ENCODE measurements at regions not wholly inside any gene's neighbourhood (a gene's known extent, or its start where the extent isn't known, plus 50 kb on each side); places are given as distances from the start of the nearest gene placed in this dataset.

GRCh38 chrX:15191830-15192229 lies 78.1 kb downstream of the ASB9 start:
- no peak for DNase-seq

DNA sequence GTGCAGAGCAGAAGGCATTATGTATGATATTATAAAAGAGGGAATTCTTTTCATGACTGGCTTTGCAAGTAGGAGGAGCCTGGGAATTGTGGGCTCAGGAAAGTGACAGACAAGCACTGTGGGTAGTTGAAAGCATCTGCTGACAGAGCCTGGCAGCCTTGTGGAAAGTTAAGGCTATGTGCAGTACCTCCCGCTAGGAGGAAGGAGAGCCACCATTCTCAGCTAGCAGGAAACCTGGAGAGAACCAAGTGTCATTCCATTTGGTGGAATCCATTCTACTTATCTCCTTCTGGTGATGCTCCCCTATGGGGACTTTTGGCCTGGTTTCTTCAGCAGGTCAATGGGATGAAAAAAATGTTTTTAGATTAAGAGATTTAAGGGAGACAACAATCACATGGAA lies 81.8 kb downstream of the ASB9 start:
- no peak for DNase-seq

- DNase-seq, result no peak
These were observed 92.6 kb downstream of the ASB9 start for GRCh38 chrX:15177316-15177715.

GRCh38 chrX:15173411-15173810 lies 96.5 kb downstream of the ASB9 start:
- no peak for DNase-seq

- no peak for DNase-seq
These were observed 99.0 kb downstream of the ASB9 start for GRCh38 chrX:15170927-15171326.

DNA sequence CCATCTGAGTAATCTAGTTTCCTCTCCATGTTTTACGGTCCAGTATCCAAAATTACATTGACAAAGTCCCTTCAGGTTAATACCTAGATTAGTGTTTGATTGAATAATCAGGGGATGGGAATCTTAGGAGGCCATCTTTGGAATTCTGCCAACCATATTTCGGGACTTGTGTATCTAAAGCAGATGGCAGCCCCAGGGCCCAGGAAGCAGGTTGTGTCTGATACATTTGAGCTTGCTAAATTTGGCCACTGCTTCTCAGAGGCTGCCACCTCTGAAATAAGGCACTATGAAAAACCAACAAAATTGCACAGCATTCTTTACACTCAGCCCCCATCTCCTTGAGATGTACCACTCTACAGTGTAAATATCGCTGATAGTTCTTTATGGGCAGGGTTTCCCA lies 102.1 kb downstream of the ASB9 start:
- no peak for DNase-seq

- DNase-seq, result no peak
These were observed 104.1 kb downstream of the ASB9 start for GRCh38 chrX:15165832-15166231.

GRCh38 chrX:15163131-15163530 lies 106.8 kb downstream of the ASB9 start:
- no peak for DNase-seq

GRCh38 chrX:15160558-15161095 lies 109.3 kb downstream of the ASB9 start:
- DNase-seq, result no peak

DNA sequence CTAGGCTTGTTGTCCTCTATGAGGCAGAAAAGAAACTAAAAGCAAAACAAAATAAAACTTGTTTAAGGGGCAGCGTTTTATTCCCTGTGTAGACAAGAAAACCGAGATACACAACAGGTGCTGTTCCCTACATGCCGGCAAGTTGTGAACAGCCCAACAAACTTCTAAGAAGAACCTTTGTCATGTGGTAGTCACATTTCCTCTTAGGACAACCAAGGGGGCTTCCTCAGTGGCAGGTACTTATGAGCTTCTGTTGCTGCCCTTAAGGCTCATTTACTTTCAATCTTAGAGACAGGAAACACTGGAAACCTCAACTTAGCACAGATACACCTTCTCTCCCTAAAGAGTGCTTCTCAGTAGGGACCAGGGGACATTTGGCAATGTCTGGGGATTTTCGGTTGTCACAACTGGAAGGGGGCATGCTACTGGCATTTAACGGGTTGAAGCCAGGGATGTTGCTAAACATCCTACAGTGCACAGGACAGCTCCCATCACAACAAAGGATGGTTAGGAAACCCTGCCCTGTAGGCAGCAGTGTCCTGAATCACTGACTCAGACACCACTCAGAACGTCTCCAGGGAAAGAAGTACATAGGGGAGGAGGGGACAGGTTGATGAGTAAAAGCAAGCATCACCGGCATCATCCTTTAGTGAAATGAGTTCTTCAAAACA lies 111.0 kb downstream of the ASB9 start:
- DNase-seq, result no peak

GRCh38 chrX:15158350-15158735 lies 111.5 kb downstream of the ASB9 start:
- DNase-seq, result no peak

- no peak for DNase-seq
These were observed 112.3 kb downstream of the ASB9 start for GRCh38 chrX:15157624-15158023.

- DNase-seq, result no peak
These were observed 118.4 kb downstream of the ASB9 start for GRCh38 chrX:15151267-15152186.

GRCh38 chrX:15150586-15150985 lies 119.3 kb downstream of the ASB9 start:
- no peak for DNase-seq

- no peak for DNase-seq
These were observed 123.4 kb downstream of the ASB9 start for GRCh38 chrX:15146515-15146914.

DNA sequence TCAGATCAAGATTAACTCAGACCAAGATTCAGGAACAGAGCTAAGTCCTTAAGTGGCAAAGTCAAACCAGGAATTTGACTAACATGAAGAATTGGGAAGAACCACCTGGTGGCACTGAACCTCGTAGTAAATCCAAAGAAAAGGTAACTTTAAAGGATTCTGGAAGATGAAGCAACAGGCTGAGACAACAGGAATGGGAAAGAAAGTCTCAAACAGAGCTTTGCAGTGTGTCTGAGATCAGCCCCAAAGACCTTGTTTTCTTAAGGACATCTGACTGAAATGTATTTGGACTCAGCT lies 126.1 kb downstream of the ASB9 start:
- DNase-seq, result no peak

GRCh38 chrX:15143050-15143824 lies 126.6 kb downstream of the ASB9 start:
- peak; percentile 24 for DNase-seq

GRCh38 chrX:15142084-15142715 lies 127.7 kb downstream of the ASB9 start:
- no peak for DNase-seq

DNA sequence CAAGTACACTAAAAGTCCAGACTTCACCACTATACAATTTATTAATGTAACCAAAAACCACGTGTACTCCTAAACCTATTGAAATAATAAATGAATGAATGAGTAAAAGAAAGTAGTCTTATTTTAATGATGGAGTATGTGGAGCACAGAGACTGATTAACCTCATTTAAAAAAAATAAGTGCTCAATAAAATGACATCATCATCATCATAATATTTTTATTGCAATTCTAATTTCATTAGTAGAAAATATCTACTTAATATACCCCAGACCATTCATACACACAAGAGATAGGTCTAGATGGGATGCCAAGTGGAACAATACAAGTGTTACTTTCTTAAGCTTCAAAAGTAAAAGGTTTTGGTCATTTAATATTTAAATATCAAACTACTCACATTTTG lies 133.1 kb downstream of the ASB9 start:
- no peak for DNase-seq

DNA sequence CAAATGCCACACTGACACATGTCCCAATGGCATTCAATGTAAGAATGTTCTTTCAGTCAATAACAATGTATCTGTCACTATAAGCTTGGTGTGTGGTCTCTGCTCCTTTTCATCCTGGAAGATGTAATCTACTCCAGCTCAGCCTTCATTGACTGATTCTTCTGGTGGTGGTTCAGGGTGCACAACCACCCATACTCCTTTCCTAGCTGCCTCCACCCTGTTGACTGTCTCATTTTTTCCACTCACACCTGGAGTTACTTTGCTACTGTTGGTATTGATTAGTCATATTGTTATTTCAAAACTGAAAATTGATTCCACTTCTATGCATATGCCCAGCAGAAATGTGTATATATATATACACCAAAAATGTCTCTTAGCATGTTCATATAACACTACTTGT lies 140.5 kb downstream of the ASB9 start:
- no peak for DNase-seq

- no peak for DNase-seq
These were observed 141.0 kb downstream of the ASB9 start for GRCh38 chrX:15128861-15129260.

DNA sequence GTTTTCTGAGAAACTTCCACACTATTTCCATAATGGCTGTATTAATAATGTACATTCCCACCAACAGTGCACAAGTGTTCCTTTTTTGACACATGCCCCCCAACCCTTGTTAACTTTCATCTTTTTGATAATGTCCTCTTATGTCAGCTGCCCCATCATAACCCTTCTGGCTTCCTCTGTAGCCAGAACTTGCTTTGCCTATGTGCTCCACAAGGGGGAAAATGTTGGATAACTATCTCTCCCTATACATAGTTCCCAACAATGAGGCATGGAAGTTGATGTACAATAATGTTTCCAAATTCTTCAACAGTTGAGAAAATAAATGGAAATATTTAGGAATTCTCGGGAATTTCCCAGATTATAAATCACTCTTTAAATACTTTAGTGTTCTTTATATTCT lies 142.9 kb downstream of the ASB9 start:
- no peak for DNase-seq

GRCh38 chrX:15116900-15117299 lies 153.0 kb downstream of the ASB9 start:
- no peak for DNase-seq

Measured in CD4-positive, alpha-beta T cell treated with Interleukin-15 for 1 hour (primary cell).